ENCODE measurements at regions not wholly inside any gene's neighbourhood (a gene's known extent, or its start where the extent isn't known, plus 50 kb on each side); places are given as distances from the start of the nearest gene placed in this dataset.

DNA sequence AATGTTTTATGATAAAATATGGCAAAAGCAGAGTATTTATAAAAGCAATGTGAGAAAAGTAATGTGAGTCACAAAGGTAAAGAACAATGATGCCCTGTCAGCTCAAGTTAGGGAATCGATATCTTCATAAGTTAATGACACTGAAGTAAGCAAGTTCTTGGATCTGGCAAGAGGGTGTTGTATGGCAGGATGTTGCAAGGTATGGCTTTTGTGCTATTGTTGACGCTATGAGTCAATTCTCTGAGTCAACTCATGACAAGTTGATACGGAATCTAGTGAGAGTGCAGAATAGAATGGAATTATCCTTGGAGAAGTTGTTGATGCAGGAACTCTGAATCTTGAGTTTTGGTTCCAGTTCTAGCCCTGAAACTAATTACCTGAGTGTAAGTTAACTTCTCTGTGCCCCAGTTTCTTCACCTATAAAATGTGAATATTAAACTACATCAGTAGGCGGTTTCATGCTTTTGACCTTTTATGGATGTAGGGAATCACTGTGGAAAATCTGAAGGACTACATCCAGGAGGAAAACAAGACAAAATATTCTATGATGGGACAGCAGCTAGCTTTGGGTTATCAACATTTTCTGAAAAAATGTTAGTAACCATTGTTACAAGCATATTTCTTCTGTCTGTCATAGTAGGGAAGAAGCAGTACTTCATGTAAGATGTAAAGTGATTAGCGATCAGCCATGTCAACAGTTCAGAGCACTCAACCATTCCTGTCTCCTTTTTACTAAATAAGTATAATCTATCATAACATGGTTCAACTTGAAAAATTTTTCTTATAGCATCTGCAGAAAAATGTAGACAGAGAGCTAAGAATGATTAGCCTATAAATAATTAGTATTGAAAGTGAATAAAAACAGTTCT is 96.9 kb downstream of the ATP6V1G3 start:
- Histone ChIP-seq H3K9me3 (ENCODE audit: control insufficient read depth, insufficient read depth, low read depth, low read length) (no peaks in the 10 kb centered on the region), H3K4me1 (ENCODE audit: control insufficient read depth, insufficient read depth, low read length) (no peaks in the 10 kb centered on the region), H3K36me3 (ENCODE audit: control insufficient read depth in 2 of 2, insufficient read depth in 1 of 2, low read length in 2 of 2) (no peaks in the 10 kb centered on the region), H3K27ac (ENCODE audit: extremely low read depth, low read depth, low read length) (no peak overlapping the region), H3K4me3 (ENCODE audit: low read depth, low read length) (no peak overlapping the region)
- ChIA-PET CTCF (interaction anchor here (0.7 kb wide), 1 partner anchor 288 kb away, joined by 3 read pairs; no protein-coding TSS in a partner anchor), POLR2A (no interaction called here)
- no peak for TF ChIP-seq ZNF558 (tag by site-specific recombination; IDR thresholded peaks at IDR 0.05)
- no peak for TF ChIP-seq INSM2 (tag by site-specific recombination; IDR thresholded peaks at IDR 0.05)
- TF ChIP-seq PRDM1 (tag by site-specific recombination; IDR thresholded peaks at IDR 0.05): peak; percentile 85
- peak; percentile 81; the same call in 1 of the 2 replicates for TF ChIP-seq ZNF184 (tag by site-specific recombination; IDR thresholded peaks at IDR 0.05)
- TF ChIP-seq RBAK (tag by site-specific recombination; IDR thresholded peaks at IDR 0.05): 0 out of 2 replicates have a peak, but pooled peaks have one; percentile 13
- TF ChIP-seq REST (tag by site-specific recombination; IDR thresholded peaks at IDR 0.05): no peak
- TF ChIP-seq TCF7L2 (IDR thresholded peaks at IDR 0.05; ENCODE audit: borderline replicate concordance, low read depth, low read length): no peak
- no peak for TF ChIP-seq ZNF777 (tag by site-specific recombination; IDR thresholded peaks at IDR 0.05; ENCODE audit: borderline replicate concordance)
- TF ChIP-seq ZNF426 (tag by site-specific recombination; IDR thresholded peaks at IDR 0.05): no peak
- TF ChIP-seq ZNF600 (tag by site-specific recombination; IDR thresholded peaks at IDR 0.05): peak; percentile 96

- ChIA-PET POLR2A (no interaction called here), CTCF (interaction anchor here (0.6 kb wide), 1 partner anchor 21 kb away, joined by 3 read pairs; no protein-coding TSS in a partner anchor)
- Histone ChIP-seq H3K4me1 (ENCODE audit: control insufficient read depth, insufficient read depth, low read length) (no peaks in the 10 kb centered on the region), H3K9me3 (ENCODE audit: control insufficient read depth, insufficient read depth, low read depth, low read length) (no peaks in the 10 kb centered on the region), H3K27ac (ENCODE audit: extremely low read depth, low read depth, low read length) (no peak overlapping the region), H3K4me3 (ENCODE audit: low read depth, low read length) (no peak overlapping the region), H3K36me3 (ENCODE audit: control insufficient read depth in 2 of 2, insufficient read depth in 1 of 2, low read length in 2 of 2) (no peaks in the 10 kb centered on the region)
- TF ChIP-seq OSR2 (tag by site-specific recombination; IDR thresholded peaks at IDR 0.05) (no peak), ZEB2 (tag by site-specific recombination; IDR thresholded peaks at IDR 0.05) (no peak), ZXDB (tag by site-specific recombination; IDR thresholded peaks at IDR 0.05) (no peak), SETDB1 (IDR thresholded peaks at IDR 0.05; ENCODE audit: insufficient read length, low read length) (no peak)
- TF ChIP-seq, protein P1, sequence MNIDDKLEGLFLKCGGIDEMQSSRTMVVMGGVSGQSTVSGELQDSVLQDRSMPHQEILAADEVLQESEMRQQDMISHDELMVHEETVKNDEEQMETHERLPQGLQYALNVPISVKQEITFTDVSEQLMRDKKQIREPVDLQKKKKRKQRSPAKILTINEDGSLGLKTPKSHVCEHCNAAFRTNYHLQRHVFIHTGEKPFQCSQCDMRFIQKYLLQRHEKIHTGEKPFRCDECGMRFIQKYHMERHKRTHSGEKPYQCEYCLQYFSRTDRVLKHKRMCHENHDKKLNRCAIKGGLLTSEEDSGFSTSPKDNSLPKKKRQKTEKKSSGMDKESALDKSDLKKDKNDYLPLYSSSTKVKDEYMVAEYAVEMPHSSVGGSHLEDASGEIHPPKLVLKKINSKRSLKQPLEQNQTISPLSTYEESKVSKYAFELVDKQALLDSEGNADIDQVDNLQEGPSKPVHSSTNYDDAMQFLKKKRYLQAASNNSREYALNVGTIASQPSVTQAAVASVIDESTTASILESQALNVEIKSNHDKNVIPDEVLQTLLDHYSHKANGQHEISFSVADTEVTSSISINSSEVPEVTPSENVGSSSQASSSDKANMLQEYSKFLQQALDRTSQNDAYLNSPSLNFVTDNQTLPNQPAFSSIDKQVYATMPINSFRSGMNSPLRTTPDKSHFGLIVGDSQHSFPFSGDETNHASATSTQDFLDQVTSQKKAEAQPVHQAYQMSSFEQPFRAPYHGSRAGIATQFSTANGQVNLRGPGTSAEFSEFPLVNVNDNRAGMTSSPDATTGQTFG (tag by site-specific recombination; IDR thresholded peaks at IDR 0.05; ENCODE audit: borderline replicate concordance): no peak
Measured at GRCh38 chr1:198440842-198441241, 99.6 kb downstream of the ATP6V1G3 start.
